ENCODE measurements at regions not wholly inside any gene's neighbourhood (a gene's known extent, or its start where the extent isn't known, plus 50 kb on each side); places are given as distances from the start of the nearest gene placed in this dataset.

GRCh38 chr10:16310440-16310839, 126.4 kb upstream of the PTER start:
- TF ChIP-seq CTCF (IDR thresholded peaks at IDR 0.05 in 2 of 3, conservative IDR thresholded peaks at IDR 0.05 in 1 of 3; ENCODE audit: control insufficient read depth in 2 of 3, extremely low read depth in 1 of 3, insufficient read depth in 1 of 3, low read depth in 3 of 3, low read length in 3 of 3) = no peak
- TF ChIP-seq HCFC1 (IDR thresholded peaks at IDR 0.05; ENCODE audit: low read length) = no peak
- TF ChIP-seq ZNF207 (IDR thresholded peaks at IDR 0.05; ENCODE audit: borderline replicate concordance) = no peak
- TF ChIP-seq TARDBP (IDR thresholded peaks at IDR 0.05; ENCODE audit: borderline replicate concordance) = no peak
- no peak for TF ChIP-seq EED (IDR thresholded peaks at IDR 0.05; ENCODE audit: low read depth)
- no peak for TF ChIP-seq ATF3 (IDR thresholded peaks at IDR 0.05; ENCODE audit: borderline replicate concordance, extremely low read depth, low read depth, low read length)
- TF ChIP-seq POLR2A (IDR thresholded peaks at IDR 0.05; ENCODE audit: low read depth, low read length) = no peak
- TF ChIP-seq CHD2 (IDR thresholded peaks at IDR 0.05; ENCODE audit: borderline replicate concordance, low read depth, low read length) = no peak
- TF ChIP-seq KDM1A (IDR thresholded peaks at IDR 0.05; ENCODE audit: borderline replicate concordance) = no peak
- TF ChIP-seq FOXM1 (IDR thresholded peaks at IDR 0.05; ENCODE audit: low read depth, low read length) = no peak
- TF ChIP-seq NKRF (conservative IDR thresholded peaks at IDR 0.05) = no peak
- TF ChIP-seq NFIC (IDR thresholded peaks at IDR 0.05; ENCODE audit: low read depth, low read length) = no peak
- TF ChIP-seq NR2C2 (IDR thresholded peaks at IDR 0.05; ENCODE audit: borderline replicate concordance, control insufficient read depth, insufficient read length, low read depth) = no peak
- no peak for TF ChIP-seq CHD4 (IDR thresholded peaks at IDR 0.05)

Measured in GM12878 (cell line).